HG02571 (cell line): ENCODE measurements at regions not wholly inside any gene's neighbourhood (a gene's known extent, or its start where the extent isn't known, plus 50 kb on each side); places are given as distances from the start of the nearest gene placed in this dataset.

Source experiments
- ATAC-seq: cut with Tn5 transposase; IDR thresholded peaks from one replicate; pipeline ENCODE4 v1.9.1; 2021; ENCODE audit warnings: mild to moderate bottlenecking, moderate library complexity; ENCODE audit not compliant: unreplicated experiment

- no peak for ATAC-seq
Observed at GRCh38 chrX:20438871-20439526, 172.3 kb upstream of the RPS6KA3 start.

GRCh38 chrX:20437683-20438082 is 171.0 kb upstream of the RPS6KA3 start:
- no peak for ATAC-seq

DNA sequence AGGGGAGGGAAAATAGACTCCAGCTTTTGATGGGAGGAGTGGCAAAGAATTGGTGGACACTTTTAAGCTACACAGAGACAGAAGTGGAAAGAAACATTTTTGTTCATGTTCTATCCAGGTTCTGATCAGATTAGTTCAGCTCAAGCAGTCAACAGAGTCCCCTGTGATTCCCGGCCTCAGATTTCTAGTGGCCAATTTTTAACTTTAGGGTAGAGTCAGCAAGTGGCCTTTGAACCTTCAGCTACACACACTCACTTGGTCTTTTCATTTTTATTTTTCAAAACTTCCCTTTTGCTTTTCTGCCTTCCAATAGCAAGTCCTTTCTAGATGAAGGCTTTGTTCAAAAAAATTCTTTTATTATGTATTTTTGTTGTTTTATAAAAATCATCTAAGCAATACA is 169.2 kb upstream of the RPS6KA3 start:
- ATAC-seq, result no peak

GRCh38 chrX:20434986-20435385 is 168.3 kb upstream of the RPS6KA3 start:
- ATAC-seq, result no peak

- ATAC-seq, result no peak
Observed at GRCh38 chrX:20433388-20433775, 166.7 kb upstream of the RPS6KA3 start.

DNA sequence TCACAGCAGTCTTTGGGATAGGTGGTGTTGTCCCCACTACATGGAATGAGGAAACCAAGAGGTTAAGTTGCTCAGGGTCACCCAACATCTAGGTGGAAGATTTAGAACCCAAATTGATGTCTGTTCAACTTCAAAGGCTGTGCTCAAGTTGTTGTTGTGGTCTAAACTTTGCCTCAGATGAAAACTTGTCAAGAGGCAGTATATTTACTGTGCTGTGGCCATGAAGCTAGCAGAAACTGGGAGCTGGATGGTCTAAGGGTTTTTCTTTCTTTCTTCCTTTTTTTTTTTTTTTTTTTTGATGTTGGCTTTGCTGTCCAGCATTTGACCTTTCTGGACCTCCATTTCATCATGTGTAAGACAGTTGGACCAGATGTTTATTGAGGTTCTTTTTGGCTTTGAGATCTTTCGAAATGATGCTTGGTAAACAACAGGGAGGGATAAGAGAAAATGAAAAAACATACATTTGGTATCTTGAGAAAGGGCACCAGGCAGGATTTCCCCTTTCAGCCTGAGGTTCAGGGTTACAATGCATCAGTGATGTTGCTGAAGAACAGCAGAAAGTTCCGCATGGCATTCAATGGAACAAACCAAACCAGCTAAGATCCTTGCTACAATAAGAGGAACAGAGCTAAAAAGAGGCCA is 166.2 kb upstream of the RPS6KA3 start:
- no peak for ATAC-seq

- no peak for ATAC-seq
Observed at GRCh38 chrX:20432048-20432447, 165.3 kb upstream of the RPS6KA3 start.

- no peak for ATAC-seq
Observed at GRCh38 chrX:20431486-20431885, 164.8 kb upstream of the RPS6KA3 start.

GRCh38 chrX:20427173-20427770 is 160.6 kb upstream of the RPS6KA3 start:
- ATAC-seq, result no peak

GRCh38 chrX:20421697-20422096 is 155.0 kb upstream of the RPS6KA3 start:
- ATAC-seq, result no peak

DNA sequence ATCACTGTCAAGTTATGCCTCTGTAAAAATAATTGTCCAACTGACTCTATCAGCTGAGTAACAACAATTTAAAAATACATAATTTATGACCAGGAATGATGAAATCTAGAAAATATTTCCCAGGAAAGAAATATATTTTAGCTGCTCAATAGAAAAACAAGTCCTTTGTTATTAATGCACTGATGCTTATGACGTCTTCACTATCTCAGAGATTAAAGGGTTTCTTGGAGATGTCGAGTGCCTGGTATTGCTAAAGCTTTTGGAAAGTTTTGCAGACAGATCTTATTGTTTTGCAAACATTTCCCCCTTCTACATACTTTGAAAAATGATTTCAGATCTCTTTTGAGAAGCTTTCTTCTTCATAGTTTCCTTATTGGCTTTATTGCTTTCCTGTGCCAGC is 154.6 kb upstream of the RPS6KA3 start:
- ATAC-seq, result no peak

DNA sequence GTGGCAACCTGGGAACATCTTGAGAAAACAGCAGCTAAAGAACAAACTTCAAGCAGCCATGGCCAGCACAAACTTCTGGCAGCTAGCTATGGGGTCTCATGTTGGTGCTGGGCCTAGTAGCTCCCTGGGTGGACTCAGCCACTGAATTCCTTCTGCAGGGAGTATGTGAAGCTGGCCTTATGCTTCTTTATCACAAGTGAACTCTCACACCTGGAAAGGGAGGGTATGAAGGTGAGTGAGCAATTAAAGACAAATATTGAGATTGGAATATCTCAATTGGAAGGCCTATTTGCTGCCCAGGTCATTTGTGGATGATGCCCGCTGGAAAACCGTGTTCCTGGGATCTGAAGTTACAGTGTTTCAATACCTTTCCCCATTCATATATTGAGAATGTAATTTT is 153.3 kb upstream of the RPS6KA3 start:
- no peak for ATAC-seq

GRCh38 chrX:20418379-20419150 is 151.9 kb upstream of the RPS6KA3 start:
- peak; percentile 87 for ATAC-seq

DNA sequence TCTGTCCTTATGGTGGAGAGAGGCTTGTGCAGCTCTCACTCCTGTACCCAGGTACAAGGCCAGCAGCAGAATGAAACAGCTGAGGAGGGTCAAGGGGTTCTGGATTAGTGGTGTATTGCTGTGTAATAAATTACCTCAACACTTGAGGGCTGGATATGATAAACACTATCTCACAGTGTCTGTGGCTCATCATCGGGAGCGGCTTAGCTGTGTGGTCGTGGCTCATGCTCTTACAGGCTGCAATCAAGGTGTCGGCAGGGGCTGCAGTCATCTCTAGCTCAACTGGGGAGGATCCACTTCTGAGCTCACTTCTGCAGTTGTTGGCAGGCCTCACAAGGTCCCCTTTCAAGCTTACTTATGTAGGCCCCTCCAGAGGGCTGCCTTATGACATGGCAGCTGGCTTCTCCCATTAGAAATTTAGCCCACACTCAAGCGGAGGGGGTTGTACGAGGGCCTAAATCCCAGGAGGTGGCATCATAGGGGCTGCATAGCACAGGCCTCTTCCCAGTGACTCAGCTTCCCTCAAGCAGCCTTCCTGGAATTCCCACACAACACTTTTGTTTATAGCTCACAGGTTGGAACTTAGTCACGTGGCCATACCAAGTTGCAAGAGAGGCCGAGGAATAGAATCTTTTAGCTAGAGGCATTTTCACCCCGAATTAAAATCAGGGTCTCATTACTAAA is 148.2 kb upstream of the RPS6KA3 start:
- ATAC-seq, result no peak

- no peak for ATAC-seq
Observed at GRCh38 chrX:20414066-20414465, 147.4 kb upstream of the RPS6KA3 start.

DNA sequence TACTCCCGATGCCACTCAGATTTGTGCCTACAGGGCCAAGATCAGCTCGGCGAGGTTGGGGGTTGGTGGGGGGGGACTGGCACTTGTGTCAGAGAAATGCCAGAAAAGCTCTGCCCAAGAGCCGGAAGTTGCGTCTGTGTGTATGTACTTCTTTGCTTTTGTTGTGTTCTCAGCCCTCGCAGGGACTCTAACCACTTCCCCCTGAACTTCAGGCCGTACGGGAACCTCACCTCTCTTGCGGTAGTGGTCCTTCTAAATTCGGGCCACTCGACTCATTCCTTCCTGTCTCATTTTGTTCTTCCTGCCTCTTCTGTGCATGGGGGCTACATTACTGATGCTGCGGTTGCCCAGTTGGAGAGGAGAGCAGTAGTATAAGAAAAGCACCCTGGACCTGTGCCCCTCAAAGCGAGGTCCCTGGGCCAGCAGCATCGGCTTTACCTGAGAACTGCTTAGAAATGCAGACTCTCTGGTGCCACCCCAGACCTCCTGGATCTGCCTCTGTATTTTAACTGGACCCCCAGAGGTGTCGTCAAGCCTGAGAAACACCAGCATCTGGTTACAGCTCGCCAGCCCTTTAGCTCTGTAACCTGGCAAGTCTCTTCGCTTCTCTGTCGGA is 146.3 kb upstream of the RPS6KA3 start:
- ATAC-seq, result no peak

DNA sequence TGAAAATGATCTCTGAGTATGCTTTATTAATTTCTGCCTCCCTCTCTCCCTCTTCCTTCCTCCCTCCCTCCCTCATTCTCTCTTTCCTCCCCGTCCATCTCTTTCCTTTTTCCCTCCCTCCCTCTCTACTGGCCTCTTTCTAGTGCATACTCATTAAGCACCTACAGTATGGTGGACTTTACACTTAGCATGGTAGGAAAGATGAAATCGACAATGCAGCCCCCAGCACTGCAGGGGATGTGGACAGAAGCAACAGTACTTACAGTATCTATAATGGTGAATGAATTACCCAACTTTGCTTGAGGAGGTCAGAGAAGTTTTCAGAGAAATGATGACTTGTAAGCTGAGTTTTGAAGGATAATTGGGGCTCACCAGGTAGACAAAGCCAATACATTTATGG is 143.8 kb upstream of the RPS6KA3 start:
- ATAC-seq, result no peak

GRCh38 chrX:20409991-20410390 is 143.3 kb upstream of the RPS6KA3 start:
- no peak for ATAC-seq

DNA sequence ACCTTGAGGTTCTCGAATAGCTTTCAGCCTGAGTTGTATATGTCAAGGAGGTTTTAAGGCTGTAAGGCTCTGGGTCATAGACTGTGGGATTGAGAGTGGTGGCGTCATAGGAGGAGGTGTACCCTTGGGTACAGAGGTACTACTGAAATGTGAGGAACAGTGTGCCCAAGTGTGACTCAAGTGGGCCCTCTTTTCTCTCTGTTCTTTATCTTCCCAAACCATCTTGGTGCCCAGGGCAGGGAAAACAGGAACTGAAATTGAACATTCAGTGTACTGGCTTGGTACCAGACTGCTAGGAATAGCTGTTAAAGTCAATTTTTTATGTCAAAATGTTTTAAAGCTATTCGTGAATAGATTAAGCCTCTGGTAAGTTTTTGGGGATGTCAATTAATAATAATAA is 136.2 kb upstream of the RPS6KA3 start:
- no peak for ATAC-seq

- no peak for ATAC-seq
Observed at GRCh38 chrX:20399728-20400414, 133.2 kb upstream of the RPS6KA3 start.
